ENCODE measurements at regions not wholly inside any gene's neighbourhood (a gene's known extent, or its start where the extent isn't known, plus 50 kb on each side); places are given as distances from the start of the nearest gene placed in this dataset.
A peak's percentile ranks its signal among the peaks of the same experiment; 100 is the strongest.

GRCh38 chr9:106682420-106682819 is 180.5 kb upstream of the ZNF462 start:
- DNase-seq = no peak

GRCh38 chr9:106683454-106683853 is 179.5 kb upstream of the ZNF462 start:
- no peak for DNase-seq

GRCh38 chr9:106684940-106685695 is 177.8 kb upstream of the ZNF462 start:
- no peak for DNase-seq

GRCh38 chr9:106689089-106689488 is 173.9 kb upstream of the ZNF462 start:
- DNase-seq = no peak

- no peak for DNase-seq
Measured at GRCh38 chr9:106691627-106692026, 171.3 kb upstream of the ZNF462 start.

- DNase-seq = no peak
Measured at GRCh38 chr9:106693558-106693957, 169.4 kb upstream of the ZNF462 start.

GRCh38 chr9:106696804-106697203 is 166.2 kb upstream of the ZNF462 start:
- no peak for DNase-seq

GRCh38 chr9:106697390-106697749 is 165.6 kb upstream of the ZNF462 start:
- DNase-seq = no peak

- DNase-seq = peak; percentile 86
Measured at GRCh38 chr9:106697750-106698502, 165.0 kb upstream of the ZNF462 start.

- no peak for DNase-seq
Measured at GRCh38 chr9:106700676-106701075, 162.3 kb upstream of the ZNF462 start.

- DNase-seq = no peak
Measured at GRCh38 chr9:106701611-106702010, 161.4 kb upstream of the ZNF462 start.

- DNase-seq = no peak
Measured at GRCh38 chr9:106704056-106704615, 158.8 kb upstream of the ZNF462 start.

- DNase-seq = no peak
Measured at GRCh38 chr9:106707291-106707690, 155.7 kb upstream of the ZNF462 start.

GRCh38 chr9:106707738-106708474 is 155.1 kb upstream of the ZNF462 start:
- DNase-seq = no peak

GRCh38 chr9:106708475-106709146 is 154.4 kb upstream of the ZNF462 start:
- no peak for DNase-seq

- no peak for DNase-seq
Measured at GRCh38 chr9:106712279-106712678, 150.7 kb upstream of the ZNF462 start.

GRCh38 chr9:106713206-106713605 is 149.8 kb upstream of the ZNF462 start:
- DNase-seq = no peak

- no peak for DNase-seq
Measured at GRCh38 chr9:106716820-106717219, 146.1 kb upstream of the ZNF462 start.

GRCh38 chr9:106717686-106718085 is 145.3 kb upstream of the ZNF462 start:
- DNase-seq = no peak

- no peak for DNase-seq
Measured at GRCh38 chr9:106718936-106719335, 144.0 kb upstream of the ZNF462 start.

GRCh38 chr9:106722051-106722753 is 140.8 kb upstream of the ZNF462 start:
- no peak for DNase-seq

- DNase-seq = no peak
Measured at GRCh38 chr9:106723926-106724325, 139.0 kb upstream of the ZNF462 start.

All from right forelimb (tissue), 1 donor.